Endothelial cell of umbilical vein (primary cell): ENCODE measurements at regions not wholly inside any gene's neighbourhood (a gene's known extent, or its start where the extent isn't known, plus 50 kb on each side); places are given as distances from the start of the nearest gene placed in this dataset.

Source experiments
- BruUV-seq: library from RNA; stranded (reverse); fragments of 400-500 nt; replicated peaks from 2 replicates; lab custom pipeline; 2021; lab: Mats Ljungman, UMichigan
- CTCF ChIA-PET: fragments of 300-600, 350-600 bp; sonication (Branson Sonifier 250); formaldehyde crosslinking; loops from one replicate; lab custom pipeline; 2021; ENCODE audit warnings: antibody characterized with exemption, inconsistent platforms; lab: Charles Lee
- POLR2A ChIA-PET: fragments of 300-600, 350-600 bp; sonication (Branson Sonifier 250); formaldehyde crosslinking; loops from one replicate; lab custom pipeline; 2021; ENCODE audit warnings: antibody characterized with exemption, inconsistent platforms; lab: Charles Lee
- DNase-seq: peaks from one replicate; pipeline ENCODE4 v3.0.0-alpha.2; 2011; ENCODE audit warnings: low read depth, low spot score
- FAIRE-seq: peaks from 2 replicates; lab custom pipeline; 2011; peaks lifted over from hg19 to GRCh38; lab: Jason Lieb, UNC
- H2AFZ ChIP-seq: 2 replicates; pipeline ENCODE4 v1.6.0; 2012; ENCODE audit warnings: low read depth, low read length, control low read depth, inconsistent platforms
- H3K27ac ChIP-seq: 2 replicates; pipeline ENCODE4 v1.5.1; 2011; ENCODE audit warnings: low read depth, mild to moderate bottlenecking, control low read depth, low read length, moderate library complexity; ENCODE audit not compliant: insufficient read depth
- H3K27me3 ChIP-seq, 2 experiments: 2 replicates each; pipeline versions ENCODE4 v1.6.0 to v1.6.1; 2011; ENCODE audit warnings: low read length in 2 of 2, mixed read lengths in 1 of 2; ENCODE audit not compliant: control insufficient read depth in 2 of 2, insufficient read depth in 2 of 2
- H3K36me3 ChIP-seq, 2 experiments: 2 replicates in 1 of 2; 3 replicates in 1 of 2; pipeline ENCODE4 v1.5.1; 2011; ENCODE audit warnings: low read length in 2 of 2, mild to moderate bottlenecking in 1 of 2, moderate library complexity in 1 of 2; ENCODE audit not compliant: control insufficient read depth in 2 of 2, insufficient read depth in 2 of 2; ENCODE audit errors: extremely low read depth in 1 of 2
- H3K4me1 ChIP-seq: 3 replicates; pipeline ENCODE4 v1.5.1; 2011; ENCODE audit warnings: mild to moderate bottlenecking, low read length; ENCODE audit not compliant: control insufficient read depth, insufficient read depth; ENCODE audit errors: extremely low read depth
- H3K4me2 ChIP-seq: 2 replicates; pipeline ENCODE4 v1.6.1; 2011; ENCODE audit warnings: low read length, control low read depth, mixed read lengths; ENCODE audit not compliant: insufficient read depth
- H3K4me3 ChIP-seq, 3 experiments: fragments of 200-600 bp in 1 of 3; sonication (generic), shearing (Covaris generic) in 1 of 3; replicated peaks in 1 of 3; 2 replicates each; pipeline ENCODE4 v1.5.1; 2011 to 2016; ENCODE audit warnings: control low read depth in 3 of 3, low read length in 3 of 3, mild to moderate bottlenecking in 2 of 3, inconsistent platforms in 1 of 3, low read depth in 1 of 3, moderate library complexity in 1 of 3; ENCODE audit not compliant: insufficient read depth in 1 of 3
- H3K79me2 ChIP-seq: 2 replicates; pipeline ENCODE4 v1.6.0; 2012; ENCODE audit warnings: low read length, inconsistent platforms; ENCODE audit not compliant: control insufficient read depth, insufficient read depth
- H3K9ac ChIP-seq: replicated peaks from 2 replicates; pipeline ENCODE3; 2011; ENCODE audit warnings: low read length, control low read depth; ENCODE audit not compliant: insufficient read depth; ENCODE audit errors: extremely low read depth
- H3K9me1 ChIP-seq: replicated peaks from 3 replicates; pipeline ENCODE4 v1.6.0; 2011; ENCODE audit warnings: mild to moderate bottlenecking, low read length; ENCODE audit not compliant: control insufficient read depth, insufficient read depth; ENCODE audit errors: extremely low read depth
- H3K9me3 ChIP-seq: replicated peaks from 2 replicates; pipeline ENCODE4 v1.5.1; 2012; ENCODE audit warnings: low read length, inconsistent platforms; ENCODE audit not compliant: control insufficient read depth, insufficient read depth
- H4K20me1 ChIP-seq: replicated peaks from 2 replicates; pipeline ENCODE3; 2011; ENCODE audit warnings: mild to moderate bottlenecking, low read length; ENCODE audit not compliant: control insufficient read depth, insufficient read depth; ENCODE audit errors: extremely low read depth
- CTCF ChIP-seq, 2 donors: IDR thresholded peaks; 1 replicate in 1 of 2; 2 replicates in 1 of 2; pipeline ENCODE4 v1.5.1; 2011; ENCODE audit warnings: low read length in 2 of 2, mild to moderate bottlenecking in 2 of 2, moderate library complexity in 2 of 2, control low read depth in 1 of 2, inconsistent platforms in 1 of 2, low read depth in 1 of 2; ENCODE audit not compliant: insufficient read depth in 1 of 2; ENCODE audit errors: extremely low read depth in 1 of 2
- EZH2 ChIP-seq: IDR thresholded peaks from 2 replicates; pipeline ENCODE4 v1.6.1; 2012; ENCODE audit warnings: borderline replicate concordance, low read depth, mild to moderate bottlenecking, moderate library complexity, low read length, inconsistent platforms; ENCODE audit not compliant: severe bottlenecking
- FOS ChIP-seq: IDR thresholded peaks from 2 replicates; pipeline ENCODE4 v1.6.1; 2011; ENCODE audit warnings: mild to moderate bottlenecking, low read length, moderate library complexity, borderline replicate concordance; ENCODE audit not compliant: insufficient read depth
- GATA2 ChIP-seq: IDR thresholded peaks from 2 replicates; pipeline ENCODE4 v1.7.0; 2011; ENCODE audit warnings: low read depth, mild to moderate bottlenecking, moderate library complexity, mixed read lengths, low read length; ENCODE audit not compliant: insufficient read length, insufficient read depth
- JUN ChIP-seq: IDR thresholded peaks from 2 replicates; pipeline ENCODE4 v1.6.1; 2011; ENCODE audit warnings: borderline replicate concordance, low read depth; ENCODE audit not compliant: insufficient read length, insufficient read depth
- MAX ChIP-seq: IDR thresholded peaks from 2 replicates; pipeline ENCODE4 v1.6.1; 2011; ENCODE audit not compliant: insufficient read depth, insufficient read length
- MYC ChIP-seq: IDR thresholded peaks from one replicate; pipeline ENCODE4 v1.6.1; 2011; ENCODE audit warnings: mild to moderate bottlenecking, low read depth, low read length
- POLR2A ChIP-seq: IDR thresholded peaks from 2 replicates; pipeline ENCODE4 v1.6.1; 2012; ENCODE audit warnings: low read depth, mild to moderate bottlenecking, control low read depth, low read length
- POLR2AphosphoS5 ChIP-seq: IDR thresholded peaks from 2 replicates; pipeline ENCODE4 v1.6.1; 2012; ENCODE audit warnings: low read depth, mild to moderate bottlenecking, control low read depth, low read length, moderate library complexity; ENCODE audit not compliant: insufficient read depth
- dilution Hi-C: fragments of 300-500 bp; cut with MboI; formaldehyde crosslinking; loops from one replicate; pipeline ENCODE4 v1.15.0; 2019; ENCODE audit warnings: low sequenced_read_pairs; ENCODE audit not compliant: extremely low pct_ligation_motif_present
- intact Hi-C: fragments of 100-400 bp; cut with micrococcal nuclease; formaldehyde crosslinking; loops from one replicate; pipeline ENCODE4 v1.10.0; 2022

- Histone ChIP-seq H3K79me2 (no peaks in the 10 kb centered on the region), H3K27ac (no peak overlapping the region), H3K4me1 (peaks cover 12% of the 10 kb centered on the region), H3K9ac (no peak overlapping the region), H3K4me2 (no peak overlapping the region), H3K36me3 (no peaks in the 10 kb centered on the region), H4K20me1 (no peaks in the 10 kb centered on the region), H3K4me3 (no peak overlapping the region), H3K9me3 (no peaks in the 10 kb centered on the region), H3K9me1 (no peaks in the 10 kb centered on the region), H2AFZ (no peak overlapping the region), H3K27me3 (no peaks in the 10 kb centered on the region)
- dilution Hi-C loops = no loop called here
- DNase-seq (no peak), FAIRE-seq (no peak)
- ChIA-PET CTCF (no interaction called here), POLR2A (no interaction called here)
- TF ChIP-seq FOS (no peak), GATA2 (no peak), MYC (no peak), POLR2A (no peak), MAX (no peak), JUN (no peak), POLR2AphosphoS5 (no peak), CTCF (IDR thresholded peaks at IDR 0.05; ENCODE audit: extremely low read depth in 1 of 2, insufficient read depth in 1 of 2, low read depth in 1 of 2, low read length in 2 of 2) (no peak), EZH2 (no peak)
- no TSS peak for BruUV-seq
- intact Hi-C loops = no loop called here
Observed at GRCh38 chr6:139736325-139736906, 362.0 kb upstream of the CITED2 start.
